ENCODE measurements at regions not wholly inside any gene's neighbourhood (a gene's known extent, or its start where the extent isn't known, plus 50 kb on each side); places are given as distances from the start of the nearest gene placed in this dataset.
"Not testable (repeated sequence)": the region's sequence is repeated elsewhere in the genome, so short reads cannot be mapped to it uniquely, and the experiment has no call there.

DNA sequence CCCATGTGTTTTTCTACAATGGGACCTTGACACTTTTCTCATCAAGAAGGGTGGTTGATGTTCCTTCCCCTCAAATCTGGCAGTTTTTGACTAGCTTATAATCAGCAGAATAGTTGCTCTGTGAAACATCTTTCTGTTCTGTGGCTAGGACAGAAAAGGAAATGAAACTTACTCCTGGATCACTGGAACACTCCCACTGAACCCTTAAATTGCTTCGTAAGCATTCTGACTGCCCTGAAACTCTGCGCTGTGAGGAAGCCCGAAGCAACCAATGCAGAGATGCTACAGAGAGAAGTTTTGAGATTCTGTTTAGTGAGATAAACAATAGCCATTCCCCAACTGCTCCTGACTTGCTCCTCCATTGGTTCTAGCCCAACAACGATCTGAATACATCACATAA, 602.2 kb downstream of the CENPC start:
- TF ChIP-seq, protein P1, sequence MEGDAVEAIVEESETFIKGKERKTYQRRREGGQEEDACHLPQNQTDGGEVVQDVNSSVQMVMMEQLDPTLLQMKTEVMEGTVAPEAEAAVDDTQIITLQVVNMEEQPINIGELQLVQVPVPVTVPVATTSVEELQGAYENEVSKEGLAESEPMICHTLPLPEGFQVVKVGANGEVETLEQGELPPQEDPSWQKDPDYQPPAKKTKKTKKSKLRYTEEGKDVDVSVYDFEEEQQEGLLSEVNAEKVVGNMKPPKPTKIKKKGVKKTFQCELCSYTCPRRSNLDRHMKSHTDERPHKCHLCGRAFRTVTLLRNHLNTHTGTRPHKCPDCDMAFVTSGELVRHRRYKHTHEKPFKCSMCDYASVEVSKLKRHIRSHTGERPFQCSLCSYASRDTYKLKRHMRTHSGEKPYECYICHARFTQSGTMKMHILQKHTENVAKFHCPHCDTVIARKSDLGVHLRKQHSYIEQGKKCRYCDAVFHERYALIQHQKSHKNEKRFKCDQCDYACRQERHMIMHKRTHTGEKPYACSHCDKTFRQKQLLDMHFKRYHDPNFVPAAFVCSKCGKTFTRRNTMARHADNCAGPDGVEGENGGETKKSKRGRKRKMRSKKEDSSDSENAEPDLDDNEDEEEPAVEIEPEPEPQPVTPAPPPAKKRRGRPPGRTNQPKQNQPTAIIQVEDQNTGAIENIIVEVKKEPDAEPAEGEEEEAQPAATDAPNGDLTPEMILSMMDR (conservative IDR thresholded peaks at IDR 0.05): no peak
- H3K27ac ChIP-seq: no peak overlapping the region

DNA sequence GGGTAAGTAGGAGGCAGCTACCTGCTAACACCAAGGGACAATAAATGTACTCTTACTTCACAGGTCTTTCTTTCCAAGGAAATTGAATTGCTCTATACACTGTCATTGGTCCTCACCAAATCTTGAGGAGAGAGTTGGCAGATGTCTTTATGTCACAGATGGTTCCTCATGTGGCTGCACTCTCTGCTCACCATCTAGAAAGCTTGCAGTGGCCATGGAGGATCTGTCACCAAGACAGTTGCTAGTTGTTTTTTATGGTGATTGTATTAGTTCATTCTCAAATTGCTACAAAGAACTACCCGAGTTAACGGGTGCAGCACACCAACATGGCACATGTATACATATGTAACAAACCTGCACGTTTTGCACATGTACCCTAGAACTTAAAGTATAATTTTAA, 613.3 kb downstream of the CENPC start:
- not testable (repeated sequence) for H3K27ac ChIP-seq

DNA sequence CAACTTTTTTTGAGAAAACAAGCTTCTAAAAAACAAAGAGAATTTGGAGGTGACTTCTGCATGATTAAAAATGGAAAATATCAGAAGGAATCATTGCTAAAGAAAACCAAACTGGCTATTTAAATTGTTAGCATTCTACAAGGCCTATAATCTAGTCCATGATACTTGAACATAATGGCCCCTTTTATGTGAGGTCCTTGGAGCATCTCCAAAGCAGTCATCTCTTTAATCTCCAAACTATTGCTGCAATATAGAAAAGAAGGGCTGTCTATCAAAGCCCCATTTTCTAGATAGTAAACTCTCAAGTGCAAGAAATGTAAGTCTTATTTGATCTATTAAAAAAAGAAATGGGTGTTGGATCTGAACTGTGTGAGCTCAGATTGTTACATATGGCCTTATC, 615.1 kb downstream of the CENPC start:
- no peak overlapping the region for H3K27ac ChIP-seq
- TF ChIP-seq, protein P1 (conservative IDR thresholded peaks at IDR 0.05): no peak

DNA sequence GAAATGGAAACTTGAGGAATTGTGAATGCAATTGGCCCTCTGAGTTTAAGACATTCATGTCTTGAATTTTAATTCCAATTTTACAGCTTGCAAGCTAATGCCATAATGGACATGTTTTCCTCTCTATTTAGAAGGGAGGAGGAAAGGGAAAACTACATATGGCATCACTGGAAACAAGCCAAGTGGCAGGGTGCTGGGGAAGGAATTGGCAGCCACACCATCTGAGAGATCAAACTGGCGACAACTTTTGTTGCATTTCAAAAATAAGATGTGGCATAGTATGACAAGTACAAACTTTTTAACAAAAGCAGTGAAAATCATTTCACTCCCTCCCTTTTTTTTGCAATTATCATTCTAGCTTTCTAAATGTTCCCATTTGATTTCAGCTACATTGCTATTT, 615.6 kb downstream of the CENPC start:
- no peak overlapping the region for H3K27ac ChIP-seq
- TF ChIP-seq, protein P1 (conservative IDR thresholded peaks at IDR 0.05): no peak

DNA sequence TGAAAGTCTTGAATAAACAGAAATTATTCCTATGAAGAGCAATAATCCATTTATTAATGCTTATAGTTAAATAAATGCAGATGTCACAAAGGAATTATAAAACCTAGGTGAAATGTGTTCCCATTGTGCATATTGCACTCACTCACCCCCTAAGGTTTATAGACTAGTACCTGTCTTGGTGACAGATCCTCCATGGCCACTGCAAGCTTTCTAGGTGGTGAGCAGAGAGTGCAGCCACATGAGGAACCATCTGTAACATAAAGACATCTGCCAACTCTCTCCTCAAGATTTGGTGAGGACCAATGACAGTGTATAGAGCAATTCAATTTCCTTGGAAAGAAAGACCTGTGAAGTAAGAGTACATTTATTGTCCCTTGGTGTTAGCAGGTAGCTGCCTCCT, 616.4 kb downstream of the CENPC start:
- H3K27ac ChIP-seq: not testable (repeated sequence)

DNA sequence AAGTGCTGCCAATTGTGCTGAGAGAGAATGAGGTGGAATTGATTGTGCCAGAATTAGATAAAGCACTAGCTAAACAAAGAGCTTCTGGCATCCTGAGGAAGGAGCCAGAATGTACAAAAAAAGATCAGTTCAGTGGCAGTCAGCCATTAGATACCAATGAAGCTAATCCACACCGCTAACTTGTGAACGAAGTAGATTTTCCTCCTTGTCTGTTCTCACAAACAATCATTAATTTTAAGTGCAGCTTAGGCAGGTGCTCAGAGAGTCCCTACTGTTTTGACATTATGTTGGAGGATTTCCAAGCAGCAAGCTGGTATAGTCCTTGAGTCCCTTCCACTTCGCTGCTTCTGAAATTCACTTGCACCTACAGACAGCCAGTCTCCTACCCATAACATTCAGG, 617.4 kb downstream of the CENPC start:
- no peak overlapping the region for H3K27ac ChIP-seq
- TF ChIP-seq, protein P1 (conservative IDR thresholded peaks at IDR 0.05): no peak

DNA sequence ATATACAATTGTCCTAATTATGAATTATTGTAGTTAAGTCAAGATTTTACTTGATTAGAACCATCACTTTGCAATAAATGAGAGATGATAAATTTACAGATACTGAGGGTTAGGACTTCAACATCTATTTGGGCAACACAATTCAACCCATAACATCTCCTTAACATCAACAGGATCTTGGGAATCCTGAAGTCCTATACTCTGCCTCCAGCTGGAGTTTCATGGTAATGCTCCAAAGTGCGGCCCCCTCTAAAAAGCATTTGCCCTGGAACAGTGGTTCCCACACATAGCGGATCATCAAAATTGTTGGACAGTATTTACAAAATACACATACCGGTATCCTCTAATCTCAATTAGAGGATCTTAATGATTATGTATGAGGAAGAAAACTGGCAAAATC, 618.6 kb downstream of the CENPC start:
- TF ChIP-seq, protein P1 (conservative IDR thresholded peaks at IDR 0.05): no peak
- no peak overlapping the region for H3K27ac ChIP-seq

DNA sequence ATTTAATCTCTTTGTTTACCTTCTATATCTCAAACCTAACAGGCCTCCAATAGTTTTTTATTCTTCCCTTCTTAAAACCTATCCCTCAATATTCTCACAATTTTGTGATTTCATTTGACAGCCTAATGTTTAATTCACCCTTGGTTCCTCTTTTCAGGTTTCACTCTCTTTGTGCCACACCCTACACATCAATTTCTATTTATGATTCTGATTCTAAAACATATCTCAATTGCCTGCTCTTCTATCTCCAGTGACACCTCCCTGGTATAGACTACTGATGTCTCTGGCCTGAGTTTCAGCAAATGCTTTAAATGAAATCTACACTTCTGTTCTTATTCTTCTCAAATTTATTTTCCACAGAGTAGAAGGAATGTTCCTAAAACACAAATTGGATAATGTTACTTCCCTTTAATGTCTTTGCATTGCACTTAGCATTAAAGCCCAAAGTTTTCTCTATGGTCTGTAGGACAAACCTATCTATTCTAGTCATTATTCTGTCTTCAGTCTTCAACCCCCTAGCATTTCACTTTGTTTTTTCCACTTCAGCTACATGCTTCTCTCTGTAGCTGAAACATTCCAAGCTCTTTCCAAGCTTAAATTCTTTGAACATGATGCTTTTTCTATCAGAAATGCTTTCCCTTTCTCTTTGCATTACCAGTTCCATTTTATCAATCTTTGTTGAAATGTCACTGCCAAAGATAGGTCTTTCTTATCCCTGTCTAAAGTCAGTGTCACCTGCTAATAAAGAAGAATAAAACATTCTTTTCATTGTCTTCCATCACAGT, 622.0 kb downstream of the CENPC start:
- no peak overlapping the region for H3K27ac ChIP-seq
- TF ChIP-seq, protein P1 (conservative IDR thresholded peaks at IDR 0.05): no peak

DNA sequence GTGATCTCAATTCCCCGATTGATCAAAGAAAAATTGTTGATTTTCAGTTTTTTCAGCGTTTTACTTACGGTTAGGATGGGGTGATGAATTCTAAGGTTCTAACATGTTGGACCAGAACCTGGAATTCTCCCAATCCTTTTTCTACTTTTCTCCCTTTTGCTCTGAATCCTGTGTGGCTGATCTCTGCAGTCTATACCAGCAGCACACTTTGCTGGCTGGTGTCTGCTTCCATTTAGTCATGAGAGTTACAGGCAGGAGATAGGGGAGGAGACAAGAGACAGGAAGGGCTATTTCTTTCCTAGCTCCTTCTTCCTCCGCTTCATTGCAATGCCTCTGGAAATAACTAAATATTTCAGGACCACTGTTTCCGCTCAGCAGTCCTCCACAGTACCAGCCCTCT, 623.9 kb downstream of the CENPC start:
- no peak overlapping the region for H3K27ac ChIP-seq
- TF ChIP-seq, protein P1 (conservative IDR thresholded peaks at IDR 0.05): no peak
